ENCODE measurements at regions not wholly inside any gene's neighbourhood (a gene's known extent, or its start where the extent isn't known, plus 50 kb on each side); places are given as distances from the start of the nearest gene placed in this dataset.

GRCh38 chr13:50357586-50358118 lies 342.4 kb downstream of the KCNRG start:
- intact Hi-C loops (cut with DNase I; ENCODE audit: low total_unique reads) = no loop called here
- TF ChIP-seq CTCF (IDR thresholded peaks at IDR 0.05) (no peak), POLR2A (IDR thresholded peaks at IDR 0.05) (no peak)
- H3K4me3 ChIP-seq (ENCODE audit: low read depth, poor library complexity, severe bottlenecking) = no peak overlapping the region
- WGBS, 2 donors = 44 to 52% methylated on average over 9 of the region's 9 CpGs
- DNase-seq (ENCODE audit: low spot score in 2 of 2) = peak in 1 of 2 donors; percentile 21

- DNase-seq (ENCODE audit: low spot score in 2 of 2) = no peak
- no peak overlapping the region for H3K4me3 ChIP-seq (ENCODE audit: low read depth, poor library complexity, severe bottlenecking)
- TF ChIP-seq CTCF (IDR thresholded peaks at IDR 0.05) (no peak), POLR2A (IDR thresholded peaks at IDR 0.05) (no peak)
- WGBS, 2 donors = 41% methylated on average over 1 of the region's 1 CpG
- intact Hi-C loops (cut with DNase I; ENCODE audit: low total_unique reads) = no loop called here
These were observed 343.2 kb downstream of the KCNRG start for GRCh38 chr13:50358231-50359040.

- 89 to 92% methylated on average over 3 of the region's 3 CpGs for WGBS, 2 donors
- TF ChIP-seq CTCF (IDR thresholded peaks at IDR 0.05) (no peak), POLR2A (IDR thresholded peaks at IDR 0.05) (no peak)
- no peak overlapping the region for H3K4me3 ChIP-seq (ENCODE audit: low read depth, poor library complexity, severe bottlenecking)
- intact Hi-C loops (cut with DNase I; ENCODE audit: low total_unique reads) = no loop called here
- no peak for DNase-seq (ENCODE audit: low spot score in 2 of 2)
These were observed 343.8 kb downstream of the KCNRG start for GRCh38 chr13:50359041-50359367.

- 87 to 92% methylated on average over 8 of the region's 8 CpGs for WGBS, 2 donors
- DNase-seq (ENCODE audit: low spot score in 2 of 2) = no peak
- TF ChIP-seq CTCF (IDR thresholded peaks at IDR 0.05) (no peak), POLR2A (IDR thresholded peaks at IDR 0.05) (no peak)
- no peak overlapping the region for H3K4me3 ChIP-seq (ENCODE audit: low read depth, poor library complexity, severe bottlenecking)
- intact Hi-C loops (cut with DNase I; ENCODE audit: low total_unique reads) = no loop called here
These were observed 344.5 kb downstream of the KCNRG start for GRCh38 chr13:50359779-50360178.

- TF ChIP-seq POLR2A (IDR thresholded peaks at IDR 0.05) (no peak), CTCF (IDR thresholded peaks at IDR 0.05) (no peak)
- no peak overlapping the region for H3K4me3 ChIP-seq (ENCODE audit: low read depth, poor library complexity, severe bottlenecking)
- WGBS, 2 donors = 88 to 100% methylated on average over 2 of the region's 2 CpGs
- intact Hi-C loops (cut with DNase I; ENCODE audit: low total_unique reads) = no loop called here
- DNase-seq (ENCODE audit: low spot score in 2 of 2) = no peak
These were observed 345.4 kb downstream of the KCNRG start for GRCh38 chr13:50360637-50361036.

GRCh38 chr13:50361282-50361681 lies 346.0 kb downstream of the KCNRG start:
- WGBS, 2 donors = 69 to 83% methylated on average over 3 of the region's 3 CpGs
- H3K4me3 ChIP-seq (ENCODE audit: low read depth, poor library complexity, severe bottlenecking) = no peak overlapping the region
- DNase-seq (ENCODE audit: low spot score in 2 of 2) = no peak
- intact Hi-C loops (cut with DNase I; ENCODE audit: low total_unique reads) = no loop called here
- TF ChIP-seq POLR2A (IDR thresholded peaks at IDR 0.05) = no peak
- TF ChIP-seq CTCF (IDR thresholded peaks at IDR 0.05) = no peak

All from lower leg skin (tissue), 4 donors.